Esophagus muscularis mucosa (tissue), 4 donors: ENCODE measurements at regions not wholly inside any gene's neighbourhood (a gene's known extent, or its start where the extent isn't known, plus 50 kb on each side); places are given as distances from the start of the nearest gene placed in this dataset.

Experiments
- DNase-seq: peaks from one replicate; pipeline ENCODE4 v3.0.0-alpha.2; 2017; ENCODE audit errors: extremely low spot score
- H3K27ac ChIP-seq, 4 donors: fragments of 200-600 bp; sonication (generic); replicated peaks in 1 of 4; 1 replicate in 3 of 4; 2 replicates in 1 of 4; pipeline ENCODE4 v1.5.1; 2016 to 2019; ENCODE audit warnings: mild to moderate bottlenecking in 1 of 4
- H3K27me3 ChIP-seq, 4 donors: fragments of 200-600 bp; sonication (generic); one replicate each; pipeline versions ENCODE4 v1.5.1 to v1.6.0; 2016 to 2019
- H3K36me3 ChIP-seq, 4 donors: fragments of 200-600 bp; sonication (generic); one replicate each; pipeline ENCODE4 v1.5.1; 2016 to 2019
- H3K4me1 ChIP-seq, 4 donors: fragments of 200-600 bp; sonication (generic); one replicate each; pipeline ENCODE4 v1.5.1; 2016 to 2019
- H3K4me3 ChIP-seq, 4 donors: fragments of 200-600 bp; sonication (generic); 1 replicate in 2 of 4; 2 replicates in 2 of 4; pipeline ENCODE4 v1.5.1; 2016 to 2019; ENCODE audit warnings: mild to moderate bottlenecking in 4 of 4, moderate library complexity in 1 of 4
- H3K9me3 ChIP-seq, 4 donors: fragments of 200-600 bp; sonication (generic); 1 replicate in 3 of 4; 2 replicates in 1 of 4; pipeline ENCODE4 v1.5.1; 2016 to 2019
- CTCF ChIP-seq, 3 experiments: fragments of 200-600 bp in 2 of 3; fragments of 450-650 bp in 1 of 3; sonication (generic) in 2 of 3; IDR thresholded peaks; one replicate each; pipeline ENCODE4 v1.5.1; 2017 to 2019; ENCODE audit warnings: antibody characterized with exemption in 3 of 3, mild to moderate bottlenecking in 2 of 3, moderate library complexity in 1 of 3
- EP300 ChIP-seq: sonication (generic); formaldehyde crosslinking; IDR thresholded peaks from one replicate; pipeline ENCODE4 v1.6.1; 2017; ENCODE audit warnings: antibody characterized with exemption
- POLR2A ChIP-seq: fragments of 450-650 bp; IDR thresholded peaks from one replicate; pipeline ENCODE4 v1.6.1; 2017; ENCODE audit warnings: antibody characterized with exemption, moderate library complexity, mild to moderate bottlenecking, low read depth
- POLR2AphosphoS5 ChIP-seq, 2 donors: sonication (generic); formaldehyde crosslinking; IDR thresholded peaks; one replicate each; pipeline ENCODE4 v1.6.1; 2017; ENCODE audit warnings: antibody characterized with exemption in 2 of 2
- WGBS: methylation state at CpG from one replicate; pipeline ENCODE4 v1.1.5; 2018; 5-methylcytosine and 5-hydroxymethylcytosine counted together
- intact Hi-C: fragments of 100-400 bp; cut with DNase I; formaldehyde crosslinking; loops from one replicate; pipeline ENCODE4 v1.15.1; 2023

GRCh38 chr3:120526011-120526870 lies 69.9 kb upstream of the NDUFB4 start:
- Histone ChIP-seq H3K27me3 (no peaks in the 10 kb centered on the region), H3K27ac (no peak overlapping the region), H3K4me3 (no peak overlapping the region), H3K4me1 (no peaks in the 10 kb centered on the region), H3K36me3 (no peaks in the 10 kb centered on the region), H3K9me3 (no peaks in the 10 kb centered on the region)
- TF ChIP-seq EP300, result no peak
- no peak for TF ChIP-seq CTCF (IDR thresholded peaks at IDR 0.05)
- TF ChIP-seq POLR2AphosphoS5 (IDR thresholded peaks at IDR 0.05), result no peak
- no peak for TF ChIP-seq POLR2A
- WGBS, result 75% methylated on average over 3 of the region's 3 CpGs
- intact Hi-C loops, result no loop called here
- no peak for DNase-seq

GRCh38 chr3:120524171-120524923 lies 71.8 kb upstream of the NDUFB4 start:
- TF ChIP-seq POLR2A (no peak), CTCF (IDR thresholded peaks at IDR 0.05) (no peak), EP300 (no peak), POLR2AphosphoS5 (IDR thresholded peaks at IDR 0.05) (no peak)
- intact Hi-C loops, result no loop called here
- Histone ChIP-seq H3K27me3 (no peaks in the 10 kb centered on the region), H3K36me3 (no peaks in the 10 kb centered on the region), H3K27ac (no peak overlapping the region), H3K4me1 (no peaks in the 10 kb centered on the region), H3K4me3 (no peak overlapping the region), H3K9me3 (no peaks in the 10 kb centered on the region)
- DNase-seq, result no peak
- WGBS, result 80% methylated on average over 5 of the region's 5 CpGs

- H3K27ac ChIP-seq, result no peak overlapping the region
- H3K36me3 ChIP-seq, result no peaks in the 10 kb centered on the region
- H3K9me3 ChIP-seq, result no peaks in the 10 kb centered on the region
- intact Hi-C loops, result no loop called here
- DNase-seq, result no peak
- 79% methylated on average over 6 of the region's 6 CpGs for WGBS
- TF ChIP-seq POLR2AphosphoS5 (IDR thresholded peaks at IDR 0.05) (no peak), POLR2A (no peak), EP300 (no peak), CTCF (IDR thresholded peaks at IDR 0.05) (no peak)
- H3K4me3 ChIP-seq, result no peak overlapping the region
- no peaks in the 10 kb centered on the region for H3K27me3 ChIP-seq
- peaks cover 0 to 14% (median 7%) of the 10 kb centered on the region in 4 donors for H3K4me1 ChIP-seq
These were observed 65.3 kb upstream of the FSTL1 start for GRCh38 chr3:120516136-120516535.

- intact Hi-C loops, result no loop called here
- WGBS, result 44% methylated on average over 2 of the region's 2 CpGs
- TF ChIP-seq EP300 (no peak), POLR2A (no peak), POLR2AphosphoS5 (IDR thresholded peaks at IDR 0.05) (no peak), CTCF (IDR thresholded peaks at IDR 0.05) (no peak)
These were observed 61.9 kb upstream of the FSTL1 start for GRCh38 chr3:120512655-120513054.

More at GRCh38 chr3:120512655-120513054, 61.9 kb upstream of the FSTL1 start:
- H3K4me1 ChIP-seq, result peaks cover under 1 to 15% (median 8%) of the 10 kb centered on the region in 4 donors
- H3K27ac ChIP-seq, result no peak overlapping the region
- H3K36me3 ChIP-seq, result no peaks in the 10 kb centered on the region
- H3K9me3 ChIP-seq, result no peaks in the 10 kb centered on the region
- DNase-seq, result no peak
- H3K27me3 ChIP-seq, result no peaks in the 10 kb centered on the region
- no peak overlapping the region for H3K4me3 ChIP-seq
